ENCODE measurements at regions not wholly inside any gene's neighbourhood (a gene's known extent, or its start where the extent isn't known, plus 50 kb on each side); places are given as distances from the start of the nearest gene placed in this dataset.
"Not testable (repeated sequence)": the region's sequence is repeated elsewhere in the genome, so short reads cannot be mapped to it uniquely, and the experiment has no call there.

DNA sequence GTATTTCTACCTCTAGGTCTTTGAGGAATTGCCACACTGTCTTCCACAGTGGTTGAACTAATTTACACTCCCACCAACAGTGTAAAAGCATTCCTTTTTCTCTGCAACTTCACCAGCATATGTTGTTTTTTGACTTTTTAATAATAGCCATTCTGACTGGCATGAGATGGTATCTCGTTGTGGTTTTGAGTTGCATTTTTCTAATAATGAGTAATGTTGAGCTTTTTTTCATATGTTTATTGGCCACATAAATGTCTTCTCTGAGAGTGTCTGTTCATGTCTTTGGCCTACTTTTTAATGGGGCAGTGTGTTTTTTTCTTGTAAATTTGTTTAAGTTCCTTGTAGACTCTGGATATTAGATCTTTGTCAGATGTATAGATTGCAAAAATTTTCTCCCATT lies 121.2 kb downstream of the HNMT start:
- TF ChIP-seq, protein P1, sequence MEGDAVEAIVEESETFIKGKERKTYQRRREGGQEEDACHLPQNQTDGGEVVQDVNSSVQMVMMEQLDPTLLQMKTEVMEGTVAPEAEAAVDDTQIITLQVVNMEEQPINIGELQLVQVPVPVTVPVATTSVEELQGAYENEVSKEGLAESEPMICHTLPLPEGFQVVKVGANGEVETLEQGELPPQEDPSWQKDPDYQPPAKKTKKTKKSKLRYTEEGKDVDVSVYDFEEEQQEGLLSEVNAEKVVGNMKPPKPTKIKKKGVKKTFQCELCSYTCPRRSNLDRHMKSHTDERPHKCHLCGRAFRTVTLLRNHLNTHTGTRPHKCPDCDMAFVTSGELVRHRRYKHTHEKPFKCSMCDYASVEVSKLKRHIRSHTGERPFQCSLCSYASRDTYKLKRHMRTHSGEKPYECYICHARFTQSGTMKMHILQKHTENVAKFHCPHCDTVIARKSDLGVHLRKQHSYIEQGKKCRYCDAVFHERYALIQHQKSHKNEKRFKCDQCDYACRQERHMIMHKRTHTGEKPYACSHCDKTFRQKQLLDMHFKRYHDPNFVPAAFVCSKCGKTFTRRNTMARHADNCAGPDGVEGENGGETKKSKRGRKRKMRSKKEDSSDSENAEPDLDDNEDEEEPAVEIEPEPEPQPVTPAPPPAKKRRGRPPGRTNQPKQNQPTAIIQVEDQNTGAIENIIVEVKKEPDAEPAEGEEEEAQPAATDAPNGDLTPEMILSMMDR (IDR thresholded peaks at IDR 0.05): not testable (repeated sequence)
- TF ChIP-seq POLR2A, POLR2AphosphoS5 (IDR thresholded peaks at IDR 0.05): not testable (repeated sequence)
